ENCODE measurements at regions not wholly inside any gene's neighbourhood (a gene's known extent, or its start where the extent isn't known, plus 50 kb on each side); places are given as distances from the start of the nearest gene placed in this dataset.

GRCh38 chr20:23179766-23180403, 93.8 kb upstream of the CD93 start:
- TF ChIP-seq POLR2A (IDR thresholded peaks at IDR 0.05) (no peak), CTCF (IDR thresholded peaks at IDR 0.05) (no peak)

All from testis (tissue), 2 donors.